Stomach (tissue), 4 donors: ENCODE measurements at regions not wholly inside any gene's neighbourhood (a gene's known extent, or its start where the extent isn't known, plus 50 kb on each side); places are given as distances from the start of the nearest gene placed in this dataset.

ENCODE experiments used
- POLR2A ChIP-seq, 4 donors: fragments of 450-650 bp; IDR thresholded peaks; one replicate each; pipeline ENCODE4 v1.6.1; 2016; ENCODE audit warnings: antibody characterized with exemption in 4 of 4, control low read depth in 2 of 4, mild to moderate bottlenecking in 1 of 4, moderate library complexity in 1 of 4
- TF ChIP-seq, protein P1 (sequence below), 7 experiments: fragments of 450-650 bp in 4 of 7; fragments of 200-600 bp in 3 of 7; sonication (generic) in 3 of 7; IDR thresholded peaks; one replicate each; pipeline ENCODE4 v1.5.1; 2016 to 2019; ENCODE audit warnings: antibody characterized with exemption in 7 of 7, control low read depth in 2 of 7, mild to moderate bottlenecking in 1 of 7

DNA sequence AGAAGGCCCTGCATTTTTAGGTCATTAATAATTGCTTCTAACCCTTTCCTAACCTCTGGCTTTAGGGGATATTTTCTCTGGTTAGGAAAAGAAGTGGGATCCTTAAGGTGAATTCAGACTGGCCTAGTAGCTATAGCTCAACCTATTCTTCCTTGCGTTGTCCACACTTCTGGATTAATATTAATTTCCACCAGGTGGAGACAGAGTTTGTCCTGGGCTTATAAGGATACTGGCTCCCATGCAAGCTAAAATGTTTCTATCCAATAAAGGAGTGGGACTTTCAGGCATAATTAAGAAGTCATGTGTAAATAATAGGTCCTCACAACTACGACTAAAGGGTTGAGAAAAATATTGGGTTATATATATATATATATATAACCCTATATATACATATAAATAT lies 860.0 kb upstream of the POU3F4 start:
- TF ChIP-seq, protein P1, sequence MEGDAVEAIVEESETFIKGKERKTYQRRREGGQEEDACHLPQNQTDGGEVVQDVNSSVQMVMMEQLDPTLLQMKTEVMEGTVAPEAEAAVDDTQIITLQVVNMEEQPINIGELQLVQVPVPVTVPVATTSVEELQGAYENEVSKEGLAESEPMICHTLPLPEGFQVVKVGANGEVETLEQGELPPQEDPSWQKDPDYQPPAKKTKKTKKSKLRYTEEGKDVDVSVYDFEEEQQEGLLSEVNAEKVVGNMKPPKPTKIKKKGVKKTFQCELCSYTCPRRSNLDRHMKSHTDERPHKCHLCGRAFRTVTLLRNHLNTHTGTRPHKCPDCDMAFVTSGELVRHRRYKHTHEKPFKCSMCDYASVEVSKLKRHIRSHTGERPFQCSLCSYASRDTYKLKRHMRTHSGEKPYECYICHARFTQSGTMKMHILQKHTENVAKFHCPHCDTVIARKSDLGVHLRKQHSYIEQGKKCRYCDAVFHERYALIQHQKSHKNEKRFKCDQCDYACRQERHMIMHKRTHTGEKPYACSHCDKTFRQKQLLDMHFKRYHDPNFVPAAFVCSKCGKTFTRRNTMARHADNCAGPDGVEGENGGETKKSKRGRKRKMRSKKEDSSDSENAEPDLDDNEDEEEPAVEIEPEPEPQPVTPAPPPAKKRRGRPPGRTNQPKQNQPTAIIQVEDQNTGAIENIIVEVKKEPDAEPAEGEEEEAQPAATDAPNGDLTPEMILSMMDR (IDR thresholded peaks at IDR 0.05) = no peak
- TF ChIP-seq POLR2A (IDR thresholded peaks at IDR 0.05) = no peak
